Cardiac muscle cell (in vitro differentiated cells and primary cell): ENCODE measurements at regions not wholly inside any gene's neighbourhood (a gene's known extent, or its start where the extent isn't known, plus 50 kb on each side); places are given as distances from the start of the nearest gene placed in this dataset.

ENCODE experiments used
- DNase-seq, 2 donors: peaks; one replicate each; pipeline versions ENCODE4 v3.0.0 to v3.0.0-alpha.2; 2010 to 2017; ENCODE audit warnings: low read depth in 1 of 2, low spot score in 1 of 2
- H3K27ac ChIP-seq: fragments of 200-600 bp; sonication (generic); 2 replicates; pipeline ENCODE4 v1.5.1; 2016
- H3K27me3 ChIP-seq: fragments of 200-600 bp; sonication (generic); 2 replicates; pipeline ENCODE4 v1.6.0; 2016; ENCODE audit warnings: control low read depth
- H3K36me3 ChIP-seq: fragments of 200-600 bp; sonication (generic); 2 replicates; pipeline ENCODE4 v1.5.1; 2016; ENCODE audit warnings: control low read depth
- H3K4me1 ChIP-seq: fragments of 200-600 bp; sonication (generic); 2 replicates; pipeline ENCODE4 v1.8.1; 2017; ENCODE audit warnings: low read depth, mild to moderate bottlenecking, mixed run types
- H3K4me3 ChIP-seq: fragments of 200-600 bp; sonication (generic); 2 replicates; pipeline ENCODE4 v1.5.1; 2016; ENCODE audit warnings: mild to moderate bottlenecking
- H3K9me3 ChIP-seq: fragments of 200-600 bp; sonication (generic); 2 replicates; pipeline ENCODE4 v1.5.1; 2017; ENCODE audit warnings: low read depth, mild to moderate bottlenecking, control low read depth
- CTCF ChIP-seq: IDR thresholded peaks from 2 replicates; pipeline ENCODE4 v1.5.1; 2012; ENCODE audit warnings: low read depth, mild to moderate bottlenecking, low read length

- H3K4me3 ChIP-seq: no peak overlapping the region
- no peak for DNase-seq
- H3K4me1 ChIP-seq: peaks cover 3% of the 10 kb centered on the region
- no peaks in the 10 kb centered on the region for H3K27me3 ChIP-seq
- H3K36me3 ChIP-seq: no peaks in the 10 kb centered on the region
- no peak for TF ChIP-seq CTCF
- H3K9me3 ChIP-seq: no peaks in the 10 kb centered on the region
- H3K27ac ChIP-seq: no peak overlapping the region
These were observed 66.7 kb upstream of the DHX15 start for GRCh38 chr4:24650849-24651640.

- Histone ChIP-seq H3K4me3 (no peak overlapping the region), H3K36me3 (no peaks in the 10 kb centered on the region), H3K4me1 (no peaks in the 10 kb centered on the region), H3K27ac (no peak overlapping the region), H3K9me3 (no peaks in the 10 kb centered on the region), H3K27me3 (no peaks in the 10 kb centered on the region)
- no peak for DNase-seq
- no peak for TF ChIP-seq CTCF
These were observed 71.0 kb upstream of the DHX15 start for GRCh38 chr4:24655326-24655725.

GRCh38 chr4:24655971-24656370, 71.6 kb upstream of the DHX15 start:
- peak in 1 of 2 donors; percentile 21 for DNase-seq
- no peak for TF ChIP-seq CTCF
- H3K4me3 ChIP-seq: no peak overlapping the region
- no peaks in the 10 kb centered on the region for H3K4me1 ChIP-seq
- no peaks in the 10 kb centered on the region for H3K27me3 ChIP-seq
- H3K36me3 ChIP-seq: no peaks in the 10 kb centered on the region
- H3K27ac ChIP-seq: no peak overlapping the region
- H3K9me3 ChIP-seq: no peaks in the 10 kb centered on the region

DNA sequence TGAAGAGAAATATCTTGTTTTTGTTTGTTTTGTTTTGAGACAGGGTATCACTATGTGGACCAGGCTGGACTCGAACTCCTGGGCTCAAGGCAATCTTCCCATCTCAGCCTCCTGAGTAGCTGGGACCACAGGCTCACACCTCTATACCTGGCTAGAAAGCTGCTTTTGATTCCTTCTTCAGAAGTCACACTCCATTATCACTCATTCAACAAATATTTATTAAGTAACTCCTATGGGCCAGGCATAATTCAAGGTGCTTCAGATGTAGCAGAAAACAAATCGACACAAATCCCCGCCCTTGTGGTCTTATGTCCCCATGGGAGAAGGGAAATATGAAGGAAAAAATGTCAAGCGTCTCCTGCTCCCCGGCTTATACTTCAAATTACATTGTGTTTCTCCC, 72.6 kb upstream of the DHX15 start:
- DNase-seq: no peak
- H3K4me1 ChIP-seq: no peaks in the 10 kb centered on the region
- no peak overlapping the region for H3K27ac ChIP-seq
- H3K9me3 ChIP-seq: no peaks in the 10 kb centered on the region
- no peaks in the 10 kb centered on the region for H3K27me3 ChIP-seq
- H3K36me3 ChIP-seq: no peaks in the 10 kb centered on the region
- no peak for TF ChIP-seq CTCF
- no peak overlapping the region for H3K4me3 ChIP-seq

- Histone ChIP-seq H3K9me3 (no peaks in the 10 kb centered on the region), H3K4me3 (no peak overlapping the region), H3K36me3 (no peaks in the 10 kb centered on the region), H3K27ac (no peak overlapping the region), H3K4me1 (no peaks in the 10 kb centered on the region), H3K27me3 (no peaks in the 10 kb centered on the region)
- TF ChIP-seq CTCF: no peak
- peak in 1 of 2 donors; percentile 95 for DNase-seq
These were observed 73.6 kb upstream of the DHX15 start for GRCh38 chr4:24657768-24658617.
